Uterus (tissue), 2 donors: ENCODE measurements at regions not wholly inside any gene's neighbourhood (a gene's known extent, or its start where the extent isn't known, plus 50 kb on each side); places are given as distances from the start of the nearest gene placed in this dataset.

Experiments used
- POLR2A ChIP-seq, 2 donors: fragments of 450-650 bp; IDR thresholded peaks; one replicate each; pipeline ENCODE4 v1.6.1; 2016; ENCODE audit warnings: antibody characterized with exemption in 2 of 2, mild to moderate bottlenecking in 1 of 2, moderate library complexity in 1 of 2
- TF ChIP-seq, protein P1 (sequence below), 4 experiments: fragments of 200-600 bp in 2 of 4; fragments of 450-650 bp in 2 of 4; sonication (generic) in 2 of 4; IDR thresholded peaks; one replicate each; pipeline ENCODE4 v1.5.1; 2016 to 2019; ENCODE audit warnings: antibody characterized with exemption in 4 of 4, mild to moderate bottlenecking in 2 of 4, moderate library complexity in 1 of 4

DNA sequence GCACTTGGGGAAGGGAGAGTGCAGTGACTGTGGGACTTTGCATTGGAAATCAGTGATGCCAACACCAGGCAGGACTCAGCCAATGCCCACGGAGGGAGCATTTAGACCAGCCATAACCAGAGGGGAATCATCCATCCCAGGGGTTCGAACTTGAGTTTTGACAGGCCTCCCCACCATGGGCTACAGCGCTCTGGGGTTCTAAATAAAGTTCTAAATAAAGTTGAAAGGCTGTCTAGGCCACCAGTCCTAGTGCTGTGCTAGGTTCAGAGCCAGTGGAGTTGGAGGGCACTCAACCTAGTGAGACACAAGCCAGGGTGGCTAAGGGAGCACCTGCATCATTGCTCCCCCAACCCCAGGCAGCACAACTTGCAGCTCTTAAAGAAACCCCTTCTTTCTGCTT lies 82.0 kb upstream of the SLC38A4 start:
- TF ChIP-seq, protein P1, sequence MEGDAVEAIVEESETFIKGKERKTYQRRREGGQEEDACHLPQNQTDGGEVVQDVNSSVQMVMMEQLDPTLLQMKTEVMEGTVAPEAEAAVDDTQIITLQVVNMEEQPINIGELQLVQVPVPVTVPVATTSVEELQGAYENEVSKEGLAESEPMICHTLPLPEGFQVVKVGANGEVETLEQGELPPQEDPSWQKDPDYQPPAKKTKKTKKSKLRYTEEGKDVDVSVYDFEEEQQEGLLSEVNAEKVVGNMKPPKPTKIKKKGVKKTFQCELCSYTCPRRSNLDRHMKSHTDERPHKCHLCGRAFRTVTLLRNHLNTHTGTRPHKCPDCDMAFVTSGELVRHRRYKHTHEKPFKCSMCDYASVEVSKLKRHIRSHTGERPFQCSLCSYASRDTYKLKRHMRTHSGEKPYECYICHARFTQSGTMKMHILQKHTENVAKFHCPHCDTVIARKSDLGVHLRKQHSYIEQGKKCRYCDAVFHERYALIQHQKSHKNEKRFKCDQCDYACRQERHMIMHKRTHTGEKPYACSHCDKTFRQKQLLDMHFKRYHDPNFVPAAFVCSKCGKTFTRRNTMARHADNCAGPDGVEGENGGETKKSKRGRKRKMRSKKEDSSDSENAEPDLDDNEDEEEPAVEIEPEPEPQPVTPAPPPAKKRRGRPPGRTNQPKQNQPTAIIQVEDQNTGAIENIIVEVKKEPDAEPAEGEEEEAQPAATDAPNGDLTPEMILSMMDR (IDR thresholded peaks at IDR 0.05), result no peak
- TF ChIP-seq POLR2A (IDR thresholded peaks at IDR 0.05), result no peak
